HCT116 (cell line): ENCODE measurements at regions not wholly inside any gene's neighbourhood (a gene's known extent, or its start where the extent isn't known, plus 50 kb on each side); places are given as distances from the start of the nearest gene placed in this dataset.

Source experiments
- ATAC-seq: fragments of 200-7000 bp; cut with Tn5 transposase; 2 replicates; pipeline ENCODE4 v1.9.1; 2020; ENCODE audit warnings: mild to moderate bottlenecking, moderate library complexity
- BruUV-seq: library from RNA; stranded (reverse); fragments of 400-500 nt; replicated peaks from 2 replicates; lab custom pipeline; 2021; lab: Mats Ljungman, UMichigan
- CTCF ChIA-PET: fragments of 300-600 bp; sonication (Branson Sonifier 250); formaldehyde crosslinking; loops from one replicate; lab custom pipeline; 2021; ENCODE audit warnings: antibody characterized with exemption; lab: Charles Lee
- POLR2A ChIA-PET: fragments of 300-600, 350-600 bp; sonication (Branson Sonifier 250); formaldehyde crosslinking; loops from one replicate; lab custom pipeline; 2021; ENCODE audit warnings: antibody characterized with exemption; lab: Charles Lee
- RAD21 ChIA-PET, 2 experiments: fragments of 300-600 bp; sonication (Branson Sonifier 250); formaldehyde crosslinking; loops; one replicate each; lab custom pipeline; 2023; ENCODE audit warnings: low total read pairs in 2 of 2; ENCODE audit not compliant: uncharacterized antibody in 2 of 2, unreplicated experiment in 2 of 2, low non-redundant PET in 1 of 2; lab: Charles Lee
- DNase-seq: peaks from one replicate; pipeline ENCODE4 v3.0.0-alpha.2; 2010; ENCODE audit warnings: low read depth, low spot score
- H2AFZ ChIP-seq: fragments of 200-600 bp; shearing (Covaris generic), sonication (generic); 2 replicates; pipeline ENCODE4 v1.6.1; 2017; ENCODE audit warnings: low read depth, mixed run types, mixed read lengths, antibody characterized with exemption, low read length; ENCODE audit not compliant: poor library complexity, severe bottlenecking
- H3K27ac ChIP-seq: 2 replicates; pipeline ENCODE4 v1.5.1; 2012; ENCODE audit warnings: low read depth, low read length
- H3K27me3 ChIP-seq: fragments of 200-600 bp; sonication (generic); 2 replicates; pipeline ENCODE4 v1.6.1; 2016; ENCODE audit warnings: mixed run types, low read length, mixed read lengths; ENCODE audit not compliant: insufficient read depth
- H3K36me3 ChIP-seq, 2 experiments: fragments of 200-500 bp in 1 of 2; fragments of 200-600 bp in 1 of 2; sonication (Bioruptor generic) in 1 of 2; sonication (generic) in 1 of 2; 2 replicates each; pipeline versions ENCODE4 v1.5.1 to v1.6.1; 2014 to 2016; ENCODE audit warnings: low read length in 2 of 2, inconsistent platforms in 1 of 2, mixed read lengths in 1 of 2, mixed run types in 1 of 2; ENCODE audit not compliant: insufficient read depth in 2 of 2, control insufficient read depth in 1 of 2
- H3K4me1 ChIP-seq, 2 experiments: fragments of 200-600 bp in 1 of 2; sonication (generic) in 1 of 2; 2 replicates each; pipeline versions ENCODE4 v1.5.1 to v1.6.1; 2012 to 2017; ENCODE audit warnings: low read length in 2 of 2, inconsistent platforms in 1 of 2, mild to moderate bottlenecking in 1 of 2, mixed read lengths in 1 of 2, mixed run types in 1 of 2, moderate library complexity in 1 of 2; ENCODE audit not compliant: insufficient read depth in 2 of 2, control insufficient read depth in 1 of 2
- H3K4me2 ChIP-seq: fragments of 200-600 bp; sonication (generic); 2 replicates; pipeline ENCODE4 v1.6.1; 2017; ENCODE audit warnings: mixed run types, low read length, mixed read lengths
- H3K4me3 ChIP-seq, 2 experiments: fragments of 200-600 bp in 1 of 2; sonication (generic) in 1 of 2; replicated peaks in 1 of 2; 2 replicates each; pipeline ENCODE4 v1.5.1; 2011 to 2016; ENCODE audit warnings: low read length in 2 of 2, control low read depth in 1 of 2, low read depth in 1 of 2, mild to moderate bottlenecking in 1 of 2, mixed read lengths in 1 of 2, mixed run types in 1 of 2
- H3K79me2 ChIP-seq: fragments of 200-600 bp; sonication (generic); 2 replicates; pipeline ENCODE4 v1.6.1; 2017; ENCODE audit warnings: mild to moderate bottlenecking, mixed run types, low read length, moderate library complexity, mixed read lengths; ENCODE audit not compliant: insufficient read depth
- H3K9ac ChIP-seq: fragments of 200-600 bp; sonication (generic); 2 replicates; pipeline ENCODE4 v1.6.1; 2016; ENCODE audit warnings: low read length, mixed read lengths
- H3K9me2 ChIP-seq: fragments of 200-600 bp; sonication (generic), shearing (Covaris generic); 2 replicates; pipeline ENCODE4 v1.6.1; 2017; ENCODE audit warnings: mixed run types, mild to moderate bottlenecking, moderate library complexity; ENCODE audit not compliant: insufficient read depth
- H3K9me3 ChIP-seq, 2 experiments: fragments of 200-500 bp in 1 of 2; fragments of 200-600 bp in 1 of 2; sonication (Bioruptor generic) in 1 of 2; sonication (generic) in 1 of 2; 2 replicates each; pipeline ENCODE4 v1.6.1; 2014 to 2017; ENCODE audit warnings: low read length in 2 of 2, mixed read lengths in 2 of 2, inconsistent platforms in 1 of 2, low read depth in 1 of 2, mild to moderate bottlenecking in 1 of 2, mixed run types in 1 of 2, moderate library complexity in 1 of 2; ENCODE audit not compliant: control insufficient read depth in 1 of 2, insufficient read depth in 1 of 2
- H4K20me1 ChIP-seq: fragments of 200-600 bp; sonication (generic), shearing (Covaris generic); 2 replicates; pipeline ENCODE4 v1.6.1; 2017; ENCODE audit warnings: mixed run types, mild to moderate bottlenecking, moderate library complexity; ENCODE audit not compliant: insufficient read depth
- CBX3 ChIP-seq: IDR thresholded peaks from 2 replicates; pipeline ENCODE4 v1.6.1; 2012; ENCODE audit warnings: low read depth
- CEBPB ChIP-seq: IDR thresholded peaks from 2 replicates; pipeline ENCODE4 v1.6.1; 2012; ENCODE audit warnings: low read depth
- EZH2 ChIP-seq: fragments of 200-600 bp; sonication (generic); IDR thresholded peaks from 2 replicates; pipeline ENCODE4 v1.6.1; 2017; ENCODE audit warnings: antibody characterized with exemption, mixed run types
- EZH2phosphoT487 ChIP-seq: fragments of 200-600 bp; IDR thresholded peaks from 2 replicates; pipeline ENCODE4 v1.6.1; 2018; ENCODE audit warnings: antibody characterized with exemption, borderline replicate concordance
- JUND ChIP-seq: IDR thresholded peaks from 2 replicates; pipeline ENCODE4 v1.6.1; 2012
- POLR2A ChIP-seq: IDR thresholded peaks from 2 replicates; pipeline ENCODE4 v1.7.0; 2011; ENCODE audit warnings: borderline replicate concordance; ENCODE audit not compliant: insufficient read depth, insufficient read length; ENCODE audit errors: extremely low read depth
- POLR2AphosphoS5 ChIP-seq: IDR thresholded peaks from 2 replicates; pipeline ENCODE4 v1.6.1; 2011; ENCODE audit warnings: mild to moderate bottlenecking, low read depth, low read length, moderate library complexity
- RAD21 ChIP-seq: IDR thresholded peaks from 2 replicates; pipeline ENCODE4 v1.6.1; 2012; ENCODE audit warnings: low read depth, mild to moderate bottlenecking
- SP1 ChIP-seq: IDR thresholded peaks from 2 replicates; pipeline ENCODE4 v1.6.1; 2012; ENCODE audit warnings: low read depth
- SRF ChIP-seq: IDR thresholded peaks from 2 replicates; pipeline ENCODE4 v1.6.1; 2012; ENCODE audit warnings: low read depth
- TCF7L2 ChIP-seq: IDR thresholded peaks from 2 replicates; pipeline ENCODE4 v1.7.0; 2011; ENCODE audit warnings: borderline replicate concordance, inconsistent platforms; ENCODE audit not compliant: insufficient read depth, insufficient read length; ENCODE audit errors: extremely low read depth
- ZNF274 ChIP-seq: fragments of 200-500 bp; sonication (Bioruptor generic); IDR thresholded peaks from 2 replicates; pipeline ENCODE4 v1.6.1; 2014; ENCODE audit warnings: mild to moderate bottlenecking, low read depth, low read length, inconsistent platforms
- intact Hi-C: fragments of 100-400 bp; cut with micrococcal nuclease; formaldehyde crosslinking; loops from 2 replicates; pipeline ENCODE4 v1.10.0; 2022
- TF ChIP-seq, protein P1 (sequence below): IDR thresholded peaks from 2 replicates; pipeline ENCODE4 v1.6.1; 2011; ENCODE audit warnings: mild to moderate bottlenecking, low read length, moderate library complexity; ENCODE audit not compliant: insufficient replicate concordance; ENCODE audit errors: extremely low read depth
- TF ChIP-seq, protein P2 (sequence below): IDR thresholded peaks from 2 replicates; pipeline ENCODE4 v1.6.1; 2012

DNA sequence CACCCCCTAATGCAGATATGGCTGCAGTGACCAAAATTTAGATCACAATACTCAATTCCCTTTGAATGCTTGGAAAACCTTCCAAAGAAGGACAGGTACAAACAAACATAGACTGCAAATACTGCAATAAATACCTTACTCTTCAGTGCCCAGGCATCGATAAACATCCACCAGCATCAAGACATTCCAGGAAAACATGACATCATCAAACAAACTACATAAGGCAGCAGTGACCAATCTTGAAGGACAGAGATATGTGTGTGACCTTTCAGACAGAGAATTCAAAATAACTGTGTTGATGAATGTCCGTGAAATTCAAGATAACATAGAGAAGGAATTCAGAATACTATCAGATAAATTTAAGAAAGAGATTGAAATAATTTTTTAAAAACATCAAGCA is 488.6 kb downstream of the TLR4 start (continued):
- TF ChIP-seq, protein P1, sequence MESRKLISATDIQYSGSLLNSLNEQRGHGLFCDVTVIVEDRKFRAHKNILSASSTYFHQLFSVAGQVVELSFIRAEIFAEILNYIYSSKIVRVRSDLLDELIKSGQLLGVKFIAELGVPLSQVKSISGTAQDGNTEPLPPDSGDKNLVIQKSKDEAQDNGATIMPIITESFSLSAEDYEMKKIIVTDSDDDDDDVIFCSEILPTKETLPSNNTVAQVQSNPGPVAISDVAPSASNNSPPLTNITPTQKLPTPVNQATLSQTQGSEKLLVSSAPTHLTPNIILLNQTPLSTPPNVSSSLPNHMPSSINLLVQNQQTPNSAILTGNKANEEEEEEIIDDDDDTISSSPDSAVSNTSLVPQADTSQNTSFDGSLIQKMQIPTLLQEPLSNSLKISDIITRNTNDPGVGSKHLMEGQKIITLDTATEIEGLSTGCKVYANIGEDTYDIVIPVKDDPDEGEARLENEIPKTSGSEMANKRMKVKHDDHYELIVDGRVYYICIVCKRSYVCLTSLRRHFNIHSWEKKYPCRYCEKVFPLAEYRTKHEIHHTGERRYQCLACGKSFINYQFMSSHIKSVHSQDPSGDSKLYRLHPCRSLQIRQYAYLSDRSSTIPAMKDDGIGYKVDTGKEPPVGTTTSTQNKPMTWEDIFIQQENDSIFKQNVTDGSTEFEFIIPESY: no peak
- TF ChIP-seq JUND (no peak), POLR2A (no peak)
- TF ChIP-seq, protein P2, sequence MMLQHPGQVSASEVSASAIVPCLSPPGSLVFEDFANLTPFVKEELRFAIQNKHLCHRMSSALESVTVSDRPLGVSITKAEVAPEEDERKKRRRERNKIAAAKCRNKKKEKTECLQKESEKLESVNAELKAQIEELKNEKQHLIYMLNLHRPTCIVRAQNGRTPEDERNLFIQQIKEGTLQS: no peak
- TF ChIP-seq, all 23 proteins: peak for 0

DNA sequence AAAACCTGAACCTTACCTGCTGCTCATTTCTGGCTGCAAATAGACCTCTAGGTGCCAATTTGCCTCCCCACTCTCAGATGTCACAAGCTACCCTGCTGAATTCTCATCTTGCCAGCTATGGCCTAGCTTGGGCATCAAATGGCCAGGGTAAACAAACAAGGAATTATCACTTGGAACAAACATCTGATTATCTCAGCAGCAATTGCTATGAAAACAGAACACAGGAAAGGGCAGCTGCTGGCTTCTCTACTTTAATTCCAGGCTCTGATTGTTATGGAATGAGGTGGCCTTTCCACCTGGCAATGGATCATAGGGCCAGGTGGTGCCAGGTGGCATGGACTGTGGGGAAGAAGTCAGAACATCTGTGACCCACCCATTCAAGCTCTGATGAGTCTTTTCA is 505.1 kb downstream of the TLR4 start:
- TF ChIP-seq RAD21: no peak
- TF ChIP-seq, all 23 proteins: peak for 0
- Histone ChIP-seq H3K4me3 (no peak overlapping the region), H3K9me3 (peaks cover 16 to 26% of the 10 kb centered on the region in 2 experiments; a peak in 2 of 4 replicates), H3K27me3 (no peaks in the 10 kb centered on the region), H3K4me1 (no peaks in the 10 kb centered on the region), H3K4me2 (no peak overlapping the region), H3K9me2 (no peaks in the 10 kb centered on the region), H2AFZ (no peak overlapping the region), H3K79me2 (no peaks in the 10 kb centered on the region), H3K27ac (no peak overlapping the region), H4K20me1 (no peaks in the 10 kb centered on the region), H3K9ac (no peak overlapping the region), H3K36me3 (no peaks in the 10 kb centered on the region)
- no TSS peak for BruUV-seq
- ChIA-PET POLR2A (no interaction called here), CTCF (no interaction called here), RAD21 (no interaction called here)
- ATAC-seq: no peak
- intact Hi-C loops: no loop called here
- no peak for DNase-seq

DNA sequence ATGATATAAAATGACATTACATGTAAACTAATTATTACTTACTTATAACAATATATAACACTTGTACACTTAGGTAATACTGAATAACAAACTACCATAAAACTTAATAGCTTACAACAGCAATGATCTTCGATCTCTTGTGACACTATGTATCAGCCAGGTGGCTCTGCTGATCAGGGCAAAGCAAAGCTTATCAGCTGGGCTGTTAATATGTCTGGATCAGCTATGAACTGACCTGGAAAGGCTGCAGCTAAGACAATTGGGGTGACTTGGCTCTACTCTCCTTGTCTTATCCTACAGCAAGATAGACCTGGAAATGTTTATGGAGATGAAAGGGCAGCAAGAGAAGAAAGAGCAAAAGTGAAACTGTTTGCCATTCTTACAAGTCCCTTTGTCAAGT is 511.3 kb downstream of the TLR4 start:
- H2AFZ ChIP-seq: no peak overlapping the region
- H3K36me3 ChIP-seq: no peaks in the 10 kb centered on the region
- DNase-seq (no peak), ATAC-seq (no peak)
- H3K9ac ChIP-seq: no peak overlapping the region
- POLR2A ChIA-PET: no interaction called here
- no peak for TF ChIP-seq CEBPB
- TF ChIP-seq SRF: no peak
- TF ChIP-seq JUND: no peak
- TF ChIP-seq SP1: no peak
- TF ChIP-seq TCF7L2: no peak
- no peak for TF ChIP-seq EZH2phosphoT487
- no peak for TF ChIP-seq RAD21
- TF ChIP-seq POLR2A: no peak
- no peak for TF ChIP-seq EZH2
- TF ChIP-seq CBX3: no peak
- no peak for TF ChIP-seq POLR2AphosphoS5
- no peak for TF ChIP-seq ZNF274
- H4K20me1 ChIP-seq: no peaks in the 10 kb centered on the region
- RAD21 ChIA-PET: no interaction called here
- H3K27me3 ChIP-seq: no peaks in the 10 kb centered on the region
- no peak overlapping the region for H3K27ac ChIP-seq
- H3K9me2 ChIP-seq: no peaks in the 10 kb centered on the region
- no peak overlapping the region for H3K4me3 ChIP-seq
- H3K4me1 ChIP-seq: no peaks in the 10 kb centered on the region
- H3K9me3 ChIP-seq: peaks cover 12 to 21% of the 10 kb centered on the region in 2 experiments; a peak in 3 of 4 replicates
- CTCF ChIA-PET: no interaction called here
- no TSS peak for BruUV-seq
- H3K79me2 ChIP-seq: no peaks in the 10 kb centered on the region
- intact Hi-C loops: no loop called here
- H3K4me2 ChIP-seq: no peak overlapping the region
